Tibial artery (tissue), 4 donors: ENCODE measurements at regions not wholly inside any gene's neighbourhood (a gene's known extent, or its start where the extent isn't known, plus 50 kb on each side); places are given as distances from the start of the nearest gene placed in this dataset.

ENCODE experiments used
- DNase-seq, 2 donors: peaks; one replicate each; pipeline ENCODE4 v3.0.0-alpha.2; 2019
- H3K27ac ChIP-seq, 2 donors: fragments of 200-600 bp; sonication (generic) in 1 of 2; 1 replicate in 1 of 2; 2 replicates in 1 of 2; pipeline ENCODE4 v1.5.1; 2018 to 2019; ENCODE audit warnings: mild to moderate bottlenecking in 1 of 2
- H3K27me3 ChIP-seq, 2 donors: fragments of 200-600 bp; sonication (generic) in 1 of 2; one replicate each; pipeline versions ENCODE4 v1.5.1 to v1.6.0; 2016 to 2019
- H3K36me3 ChIP-seq, 3 donors: fragments of 200-600 bp; sonication (generic) in 2 of 3; one replicate each; pipeline ENCODE4 v1.5.1; 2016 to 2019; ENCODE audit warnings: mild to moderate bottlenecking in 2 of 3
- H3K4me1 ChIP-seq, 4 donors: fragments of 200-600 bp; sonication (generic) in 2 of 4; 1 replicate in 3 of 4; 2 replicates in 1 of 4; pipeline ENCODE4 v1.5.1; 2016 to 2019
- H3K4me3 ChIP-seq, 2 donors: fragments of 200-600 bp; sonication (generic) in 1 of 2; 1 replicate in 1 of 2; 2 replicates in 1 of 2; pipeline ENCODE4 v1.5.1; 2018 to 2019; ENCODE audit warnings: mild to moderate bottlenecking in 2 of 2
- H3K9me3 ChIP-seq, 3 donors: fragments of 200-600 bp; sonication (generic) in 1 of 3; one replicate each; pipeline ENCODE4 v1.5.1; 2016 to 2019
- intact Hi-C: fragments of 100-400 bp; cut with DNase I; formaldehyde crosslinking; loops from one replicate; pipeline ENCODE4 v1.15.0; 2023; ENCODE audit warnings: low total_unique reads
- TF ChIP-seq, protein P1 (sequence below), 2 experiments: fragments of 200-600 bp in 1 of 2; fragments of 450-650 bp in 1 of 2; IDR thresholded peaks; one replicate each; pipeline ENCODE4 v1.5.1; 2017 to 2019; ENCODE audit warnings: antibody characterized with exemption in 2 of 2, mild to moderate bottlenecking in 1 of 2, moderate library complexity in 1 of 2

DNA sequence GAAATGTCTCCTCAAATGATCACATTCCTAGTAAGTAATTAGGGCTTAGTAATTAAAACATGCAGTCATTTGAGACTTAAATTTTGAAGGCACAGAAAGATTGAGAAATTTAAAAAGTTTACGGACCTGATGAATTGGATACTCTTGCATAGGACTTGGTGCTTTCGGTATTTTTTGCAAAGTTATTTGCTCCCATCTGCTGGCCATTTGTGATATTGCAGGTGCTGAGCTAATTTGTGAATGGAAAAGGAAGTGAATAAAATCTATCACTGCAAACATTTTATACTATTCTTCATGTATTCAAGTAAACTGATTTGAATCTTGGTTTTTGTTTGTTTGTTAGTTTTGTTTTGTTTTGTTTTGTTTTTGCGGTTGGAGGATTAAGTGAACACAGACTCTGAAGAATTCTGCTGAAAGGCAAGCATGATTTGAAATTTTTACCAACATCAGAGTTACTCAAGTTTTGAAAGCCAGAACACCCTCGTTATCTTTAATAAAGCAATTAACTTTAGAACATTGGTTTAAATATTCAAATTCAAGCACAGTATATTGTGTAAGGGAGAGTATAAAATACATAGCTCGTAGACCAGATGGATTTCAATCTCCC is 689.5 kb upstream of the RBFOX1 start:
- H3K36me3 ChIP-seq: no peaks in the 10 kb centered on the region
- no peak overlapping the region for H3K4me3 ChIP-seq
- H3K4me1 ChIP-seq: no peaks in the 10 kb centered on the region
- intact Hi-C loops: loop anchor here (10.0 kb wide), 1 partner anchor 1408 kb away; no protein-coding TSS in a partner anchor
- peaks cover 0 to 17% of the 10 kb centered on the region in 2 donors for H3K27me3 ChIP-seq
- no peak overlapping the region for H3K27ac ChIP-seq
- H3K9me3 ChIP-seq: no peaks in the 10 kb centered on the region
- TF ChIP-seq, protein P1, sequence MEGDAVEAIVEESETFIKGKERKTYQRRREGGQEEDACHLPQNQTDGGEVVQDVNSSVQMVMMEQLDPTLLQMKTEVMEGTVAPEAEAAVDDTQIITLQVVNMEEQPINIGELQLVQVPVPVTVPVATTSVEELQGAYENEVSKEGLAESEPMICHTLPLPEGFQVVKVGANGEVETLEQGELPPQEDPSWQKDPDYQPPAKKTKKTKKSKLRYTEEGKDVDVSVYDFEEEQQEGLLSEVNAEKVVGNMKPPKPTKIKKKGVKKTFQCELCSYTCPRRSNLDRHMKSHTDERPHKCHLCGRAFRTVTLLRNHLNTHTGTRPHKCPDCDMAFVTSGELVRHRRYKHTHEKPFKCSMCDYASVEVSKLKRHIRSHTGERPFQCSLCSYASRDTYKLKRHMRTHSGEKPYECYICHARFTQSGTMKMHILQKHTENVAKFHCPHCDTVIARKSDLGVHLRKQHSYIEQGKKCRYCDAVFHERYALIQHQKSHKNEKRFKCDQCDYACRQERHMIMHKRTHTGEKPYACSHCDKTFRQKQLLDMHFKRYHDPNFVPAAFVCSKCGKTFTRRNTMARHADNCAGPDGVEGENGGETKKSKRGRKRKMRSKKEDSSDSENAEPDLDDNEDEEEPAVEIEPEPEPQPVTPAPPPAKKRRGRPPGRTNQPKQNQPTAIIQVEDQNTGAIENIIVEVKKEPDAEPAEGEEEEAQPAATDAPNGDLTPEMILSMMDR (IDR thresholded peaks at IDR 0.05): peak; percentile 73 to 80
- DNase-seq: peak in 1 of 2 donors; percentile 55

- intact Hi-C loops: loop anchor here (10.0 kb wide), 1 partner anchor 1407 kb away; no protein-coding TSS in a partner anchor
- DNase-seq: no peak
- Histone ChIP-seq H3K27ac (no peak overlapping the region), H3K4me3 (no peak overlapping the region), H3K27me3 (peaks cover 0 to 17% of the 10 kb centered on the region in 2 donors), H3K9me3 (no peaks in the 10 kb centered on the region), H3K4me1 (no peaks in the 10 kb centered on the region), H3K36me3 (no peaks in the 10 kb centered on the region)
- TF ChIP-seq, protein P1 (IDR thresholded peaks at IDR 0.05): no peak
Observed at GRCh38 chr16:6642271-6642670, 690.4 kb upstream of the RBFOX1 start.

GRCh38 chr16:6641091-6641490 is 691.6 kb upstream of the RBFOX1 start:
- Histone ChIP-seq H3K4me1 (no peaks in the 10 kb centered on the region), H3K4me3 (no peak overlapping the region), H3K9me3 (no peaks in the 10 kb centered on the region), H3K27ac (no peak overlapping the region), H3K36me3 (no peaks in the 10 kb centered on the region), H3K27me3 (peaks cover 0 to 17% of the 10 kb centered on the region in 2 donors)
- intact Hi-C loops: loop anchor here (10.0 kb wide), 1 partner anchor 1406 kb away; no protein-coding TSS in a partner anchor
- TF ChIP-seq, protein P1 (IDR thresholded peaks at IDR 0.05): no peak
- no peak for DNase-seq

- Histone ChIP-seq H3K4me3 (no peak overlapping the region), H3K36me3 (no peaks in the 10 kb centered on the region), H3K27ac (no peak overlapping the region), H3K4me1 (no peaks in the 10 kb centered on the region), H3K9me3 (no peaks in the 10 kb centered on the region), H3K27me3 (peaks cover 0 to 3% of the 10 kb centered on the region in 2 donors)
- TF ChIP-seq, protein P1 (IDR thresholded peaks at IDR 0.05): no peak
- intact Hi-C loops: no loop called here
- DNase-seq: no peak
Observed at GRCh38 chr16:6636457-6636856, 696.2 kb upstream of the RBFOX1 start.

- intact Hi-C loops: no loop called here
- Histone ChIP-seq H3K9me3 (no peaks in the 10 kb centered on the region), H3K27ac (no peak overlapping the region), H3K4me3 (no peak overlapping the region), H3K36me3 (no peaks in the 10 kb centered on the region), H3K4me1 (no peaks in the 10 kb centered on the region), H3K27me3 (no peaks in the 10 kb centered on the region)
- TF ChIP-seq, protein P1 (IDR thresholded peaks at IDR 0.05): no peak
- no peak for DNase-seq
Observed at GRCh38 chr16:6634151-6634550, 698.5 kb upstream of the RBFOX1 start.
